HuH-7.5 (cell line): ENCODE measurements at regions not wholly inside any gene's neighbourhood (a gene's known extent, or its start where the extent isn't known, plus 50 kb on each side); places are given as distances from the start of the nearest gene placed in this dataset.
"Not testable (repeated sequence)": the region's sequence is repeated elsewhere in the genome, so short reads cannot be mapped to it uniquely, and the experiment has no call there.

ENCODE experiments used
- DNase-seq: peaks from one replicate; pipeline ENCODE4 v3.0.0; 2011; ENCODE audit warnings: low spot score

DNA sequence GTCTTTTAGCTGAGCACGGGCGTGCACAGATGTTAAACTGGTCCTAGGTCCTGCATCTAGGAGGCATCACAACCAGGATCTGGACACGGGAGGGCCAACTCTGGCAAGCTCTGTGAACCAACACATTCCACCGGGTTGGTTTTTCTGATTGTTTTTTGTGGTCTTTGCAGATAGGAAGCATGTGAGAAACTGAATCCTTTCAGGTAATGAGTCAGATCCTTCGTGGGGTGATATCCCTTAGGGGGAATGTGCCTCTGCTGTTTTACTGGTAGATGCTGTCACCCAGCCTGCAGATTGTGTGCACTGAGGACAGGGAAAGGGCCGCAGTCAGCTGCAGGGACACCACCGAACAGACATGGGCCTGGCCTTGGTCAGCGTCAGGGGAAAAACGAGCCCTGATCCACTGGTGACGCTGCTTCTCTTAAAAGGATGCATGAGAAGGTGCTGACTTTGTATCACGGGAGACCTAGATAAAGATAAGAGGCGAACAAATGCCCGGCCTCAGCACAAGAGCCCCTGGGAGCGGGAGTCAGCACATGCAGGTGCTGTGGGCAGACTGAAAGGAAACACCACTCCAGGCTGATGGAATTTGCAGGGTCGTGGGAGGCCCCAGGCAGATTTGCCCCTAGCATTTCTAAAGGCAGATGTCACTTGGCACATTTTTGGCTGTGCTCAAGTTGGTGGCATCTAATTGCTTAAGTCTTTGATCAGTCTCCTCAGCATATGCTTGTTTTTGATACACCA, 51.1 kb downstream of the DOP1B start:
- no peak for DNase-seq

DNA sequence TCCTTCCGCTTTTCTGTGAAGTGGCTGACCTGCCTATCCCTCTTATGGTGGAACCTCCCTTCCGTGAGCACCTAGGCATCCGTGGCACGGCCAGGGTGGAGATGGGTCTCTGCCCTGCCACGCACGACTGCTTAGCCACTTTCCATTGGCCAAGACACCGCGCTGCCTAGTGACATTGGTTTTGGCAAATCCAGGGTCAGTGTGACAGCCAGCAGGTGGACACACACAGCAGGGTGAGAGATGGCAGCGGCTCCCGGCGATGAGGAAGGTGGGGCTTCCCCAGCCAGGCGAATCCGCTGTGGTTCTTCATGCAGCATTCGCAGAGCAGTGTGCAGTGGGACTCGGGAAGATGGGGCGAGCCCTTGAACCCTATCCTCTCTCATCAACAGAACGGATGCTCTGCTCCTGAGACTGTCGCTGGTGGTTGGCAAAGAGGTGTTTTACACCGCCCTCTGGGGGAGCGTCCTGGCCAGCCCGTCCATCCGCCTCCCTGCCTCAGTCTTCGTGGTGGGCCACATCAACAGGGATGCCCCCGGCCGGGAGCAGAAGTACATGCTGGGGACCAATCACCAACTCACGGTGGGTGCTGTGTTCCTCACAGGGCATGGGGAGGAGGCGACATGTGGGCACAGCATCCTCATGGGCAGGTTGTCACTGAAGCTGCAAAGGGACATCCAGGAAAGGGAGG, 51.8 kb downstream of the DOP1B start:
- DNase-seq, result no peak

DNA sequence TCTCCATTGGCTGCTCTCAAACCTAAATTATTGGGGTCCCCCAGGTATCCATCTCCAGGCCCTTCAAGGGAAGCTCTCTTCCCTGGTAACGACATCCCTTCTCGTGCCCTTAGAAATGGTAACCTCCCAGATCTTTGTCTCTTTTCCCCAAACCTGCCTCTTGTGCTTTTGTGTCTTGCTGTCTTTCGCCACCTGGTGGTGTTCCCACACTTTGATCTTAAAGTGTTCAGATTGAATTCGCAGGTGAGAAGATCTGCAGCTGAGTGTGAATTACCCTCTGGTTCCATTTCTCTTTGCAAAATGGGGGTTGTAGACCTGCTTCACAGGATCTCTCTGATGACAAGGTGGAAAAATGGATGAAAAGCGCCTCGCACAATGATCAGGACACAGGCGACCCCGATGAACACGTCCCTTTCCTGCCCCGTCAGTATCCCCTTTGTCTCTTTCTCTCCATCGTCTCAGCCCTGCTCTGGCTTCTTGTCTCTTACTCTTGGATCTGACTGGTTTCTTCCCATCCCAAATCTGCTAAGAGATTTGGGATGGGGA, 53.1 kb downstream of the DOP1B start:
- no peak for DNase-seq

- DNase-seq, result no peak
Measured at GRCh38 chr21:36210779-36211659, 54.4 kb downstream of the DOP1B start.

GRCh38 chr21:36211660-36212512, 55.3 kb downstream of the DOP1B start:
- DNase-seq, result no peak

DNA sequence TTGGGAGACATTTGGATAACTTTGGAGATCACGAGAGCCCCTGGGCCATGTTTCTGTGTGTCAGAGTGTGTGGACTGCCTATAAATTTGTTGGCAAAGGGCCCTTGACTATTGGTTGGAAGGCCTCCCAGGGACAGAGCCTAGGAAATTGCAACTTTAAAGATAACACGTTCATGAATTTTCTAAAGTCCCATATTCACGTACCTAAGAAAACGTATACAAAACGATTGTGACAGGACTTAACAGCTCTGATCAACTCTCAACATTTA, 55.8 kb downstream of the DOP1B start:
- no peak for DNase-seq

DNA sequence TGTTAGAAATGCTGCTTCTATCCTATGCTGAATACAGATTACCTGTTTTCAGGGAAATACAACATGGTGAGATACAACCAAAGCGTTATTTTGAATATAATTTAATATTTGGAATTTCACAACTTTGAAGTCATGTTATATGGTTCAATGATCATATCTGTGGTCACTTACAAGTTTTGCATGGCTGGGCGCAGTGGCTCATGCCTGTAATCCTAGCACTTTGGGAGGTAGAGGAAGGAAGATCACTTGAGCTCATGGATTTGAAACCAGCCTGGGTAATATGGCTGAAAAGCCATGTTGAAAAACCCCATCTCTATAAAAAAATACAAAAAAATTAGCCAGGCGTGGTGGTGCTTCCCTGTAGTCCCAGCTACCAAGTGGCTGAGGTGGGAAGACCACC, 57.9 kb downstream of the DOP1B start:
- no peak for DNase-seq

GRCh38 chr21:36217743-36218142, 61.1 kb downstream of the DOP1B start:
- DNase-seq, result no peak

GRCh38 chr21:36218691-36219090, 62.1 kb downstream of the DOP1B start:
- no peak for DNase-seq

DNA sequence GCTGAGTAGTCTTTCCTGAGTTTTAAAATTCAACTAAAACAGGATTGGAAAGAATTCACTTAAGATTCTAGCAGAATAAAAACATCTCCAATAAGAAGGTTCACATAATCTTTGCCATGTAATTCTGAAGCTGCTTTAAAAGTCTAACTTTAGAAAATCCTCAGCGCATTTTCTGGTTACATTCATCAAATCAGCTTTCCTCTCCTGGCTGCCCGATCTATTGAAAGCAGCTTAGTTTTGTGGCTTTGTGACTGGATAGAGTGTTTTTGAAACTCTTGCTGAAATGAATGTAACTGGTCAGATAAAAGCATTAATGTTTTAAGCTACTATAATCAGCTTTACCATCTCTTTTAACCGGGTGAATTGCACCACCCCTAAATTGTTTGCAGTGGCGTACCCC, 66.8 kb downstream of the DOP1B start:
- no peak for DNase-seq

DNA sequence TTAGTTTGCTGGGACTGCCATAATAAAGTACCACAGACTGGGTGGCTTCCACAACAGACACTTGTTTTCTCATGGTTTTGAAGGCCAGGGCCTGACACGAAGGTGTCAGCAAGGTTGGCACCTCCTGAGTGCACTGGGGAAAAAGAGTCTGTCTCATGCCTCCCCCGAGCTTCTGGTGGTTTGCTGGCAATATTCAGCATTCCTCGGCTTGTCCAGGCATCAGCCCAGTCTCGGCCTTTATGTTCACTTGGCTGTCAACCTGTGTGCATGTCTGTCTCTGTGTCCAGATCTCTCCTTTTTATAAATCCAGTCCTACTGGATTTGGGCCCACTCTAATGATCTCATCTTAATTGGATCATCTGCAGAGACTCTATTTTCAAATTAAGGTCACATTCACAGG, 72.6 kb downstream of the DOP1B start:
- no peak for DNase-seq

- not testable (repeated sequence) for DNase-seq
Measured at GRCh38 chr21:36231444-36231843, 74.8 kb downstream of the DOP1B start.

DNA sequence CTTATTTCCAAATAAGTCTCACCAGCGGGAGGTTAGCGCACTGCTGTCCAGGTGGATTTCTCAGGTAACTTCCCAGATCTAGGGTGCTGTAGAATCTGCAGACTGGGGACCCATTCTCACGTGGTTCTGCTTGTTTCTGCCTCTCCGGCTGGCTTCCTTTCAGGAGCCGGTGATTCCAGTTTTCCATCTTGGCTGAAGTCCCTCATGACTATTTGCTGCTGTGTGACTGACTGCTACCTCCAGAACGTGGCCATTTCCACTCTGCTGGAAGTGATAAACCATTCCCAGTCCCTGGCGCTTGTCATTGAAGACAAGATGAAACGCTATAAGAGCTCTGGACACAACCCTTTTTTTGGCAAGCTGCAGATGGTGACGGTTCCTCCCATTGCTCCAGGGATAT, 76.0 kb downstream of the DOP1B start:
- no peak for DNase-seq

DNA sequence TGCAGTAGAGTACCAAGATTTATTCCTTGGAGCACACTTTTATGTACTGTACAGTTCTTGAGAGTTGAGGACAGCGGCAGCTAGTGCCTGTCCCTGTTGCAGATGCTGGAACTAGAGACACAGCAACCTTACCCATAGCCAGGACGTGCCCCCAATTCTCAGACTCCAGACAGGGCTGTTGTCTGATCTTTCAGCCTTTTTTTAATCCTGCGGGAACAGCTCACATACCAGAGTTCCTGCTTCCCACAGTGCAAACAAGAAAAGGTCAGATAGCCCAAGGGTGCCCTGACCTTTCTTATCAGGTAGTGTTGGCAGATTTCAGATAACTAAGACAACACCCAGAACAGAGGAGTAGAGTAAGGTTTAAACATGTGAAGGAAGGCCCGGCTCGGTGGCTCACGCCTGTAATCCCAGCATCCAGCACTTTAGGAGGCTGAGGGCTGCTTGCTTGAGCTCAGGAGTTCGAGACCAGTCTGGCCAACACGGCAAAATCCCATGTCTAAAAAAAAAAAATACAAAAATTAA, 78.5 kb downstream of the DOP1B start:
- peak; percentile 25 for DNase-seq

- DNase-seq, result no peak
Measured at GRCh38 chr21:36236052-36236730, 79.6 kb downstream of the DOP1B start.

- DNase-seq, result no peak
Measured at GRCh38 chr21:36237441-36237840, 80.8 kb downstream of the DOP1B start.

DNA sequence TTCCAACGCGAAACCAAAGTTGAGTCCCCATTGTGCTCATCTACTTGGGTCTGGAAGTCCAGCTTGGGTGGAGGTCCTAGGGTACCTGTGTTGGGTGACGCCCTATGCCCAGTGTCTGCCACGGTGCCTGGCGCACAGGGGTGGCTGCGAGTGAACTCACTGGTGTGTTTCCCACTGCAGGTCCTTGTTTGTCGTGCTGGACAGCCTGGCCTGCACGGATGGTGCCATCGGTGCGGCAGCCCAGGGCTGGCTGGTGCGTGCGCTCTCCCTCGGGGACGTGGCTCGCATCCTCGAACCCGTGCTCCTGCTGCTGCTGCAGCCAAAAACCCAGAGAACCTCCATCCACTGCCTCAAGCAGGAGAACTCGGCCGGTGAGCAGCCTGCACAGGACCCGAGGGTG, 80.4 kb upstream of the MORC3 start:
- no peak for DNase-seq

GRCh38 chr21:36241717-36242116, 78.3 kb upstream of the MORC3 start:
- no peak for DNase-seq

DNA sequence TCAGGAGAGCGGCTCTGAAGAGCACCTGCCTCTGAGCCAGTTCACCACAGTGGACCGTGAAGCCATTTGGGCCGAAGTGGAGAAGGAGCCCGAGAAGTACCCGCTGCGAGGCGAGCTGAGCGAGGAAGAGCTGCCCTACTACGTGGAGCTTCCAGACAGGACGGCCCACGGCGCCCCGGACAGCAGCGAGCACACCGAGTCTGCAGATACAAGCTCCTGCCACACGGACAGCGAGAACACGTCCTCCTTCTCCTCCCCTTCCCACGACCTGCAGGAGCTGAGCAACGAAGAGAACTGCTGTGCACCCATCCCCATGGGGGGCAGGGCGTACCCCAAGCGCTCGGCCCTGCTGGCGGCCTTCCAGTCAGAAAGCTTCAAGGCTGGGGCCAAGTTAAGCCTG, 74.9 kb upstream of the MORC3 start:
- no peak for DNase-seq

DNA sequence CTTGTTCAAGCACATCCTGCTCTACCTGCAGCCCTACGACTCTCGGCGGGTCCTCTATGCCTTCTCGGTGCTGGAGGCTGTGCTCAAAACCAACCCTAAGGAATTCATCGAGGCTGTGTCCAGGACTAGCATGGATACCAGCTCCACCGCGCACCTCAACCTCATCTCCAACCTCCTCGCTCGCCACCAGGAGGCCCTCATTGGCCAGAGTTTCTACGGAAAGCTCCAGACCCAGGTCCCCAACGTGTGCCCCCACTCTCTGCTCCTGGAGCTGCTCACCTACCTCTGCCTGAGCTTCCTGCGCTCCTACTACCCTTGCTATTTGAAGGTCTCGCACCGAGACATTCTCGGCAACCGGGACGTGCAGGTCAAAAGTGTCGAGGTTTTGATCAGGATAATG, 74.3 kb upstream of the MORC3 start:
- no peak for DNase-seq

DNA sequence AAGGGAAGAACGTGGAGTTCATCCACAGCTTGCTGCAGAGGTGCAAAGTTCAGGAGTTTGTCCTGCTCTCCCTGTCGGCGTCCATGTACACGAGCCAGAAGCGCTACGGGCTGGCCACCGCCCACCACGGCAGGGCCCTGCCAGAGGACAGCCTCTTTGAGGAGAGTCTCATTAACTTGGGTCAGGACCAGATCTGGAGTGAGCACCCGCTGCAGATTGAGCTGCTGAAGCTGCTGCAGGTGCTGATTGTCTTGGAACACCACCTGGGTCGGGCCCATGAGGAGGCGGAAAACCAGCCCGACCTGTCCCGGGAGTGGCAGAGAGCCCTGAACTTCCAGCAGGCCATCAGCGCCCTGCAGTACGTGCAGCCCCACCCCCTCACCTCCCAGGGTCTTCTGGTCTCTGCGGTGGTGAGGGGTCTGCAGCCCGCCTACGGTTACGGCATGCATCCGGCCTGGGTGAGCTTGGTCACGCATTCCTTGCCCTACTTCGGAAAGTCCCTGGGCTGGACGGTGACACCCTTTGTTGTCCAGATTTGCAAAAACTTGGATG, 73.8 kb upstream of the MORC3 start:
- no peak for DNase-seq
